ENCODE measurements at regions not wholly inside any gene's neighbourhood (a gene's known extent, or its start where the extent isn't known, plus 50 kb on each side); places are given as distances from the start of the nearest gene placed in this dataset.
"Not testable (repeated sequence)": the region's sequence is repeated elsewhere in the genome, so short reads cannot be mapped to it uniquely, and the experiment has no call there.

DNA sequence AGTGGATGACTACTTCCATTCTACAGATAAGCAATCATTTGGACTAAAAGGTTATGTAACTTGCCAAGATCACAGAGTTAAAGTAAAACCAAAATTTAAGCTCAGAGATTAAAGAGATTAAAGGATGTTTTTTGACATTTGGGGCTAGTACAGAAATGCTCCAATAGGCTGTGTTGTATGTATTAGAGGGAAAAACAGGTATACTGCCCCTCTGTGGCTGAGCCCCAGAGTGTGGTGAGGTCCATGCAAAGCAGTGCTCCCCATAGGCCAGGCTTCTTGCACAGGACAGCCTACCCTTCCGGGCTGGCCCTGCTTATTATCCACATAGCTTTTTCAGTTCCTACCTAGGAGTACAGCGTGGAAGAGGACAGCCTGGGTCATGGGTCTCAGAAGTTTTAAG lies 322.8 kb downstream of the POM121L12 start:
- no peak overlapping the region for H3K4me3 ChIP-seq (ENCODE audit: low read depth, low read length)
- Mint-ChIP-seq H3K27me3 (ENCODE audit: insufficient read depth, unreplicated experiment) (no peaks in the 10 kb centered on the region), H3K4me3 (ENCODE audit: unreplicated experiment) (no peak overlapping the region), H3K9me3 (ENCODE audit: unreplicated experiment) (peaks cover 42% of the 10 kb centered on the region), H3K36me3 (ENCODE audit: insufficient read depth, unreplicated experiment) (no peaks in the 10 kb centered on the region), H3K4me1 (ENCODE audit: low read depth, unreplicated experiment) (peaks cover 7% of the 10 kb centered on the region), H3K27ac (ENCODE audit: unreplicated experiment) (no peak overlapping the region)
- H3K9me3 ChIP-seq, result peaks cover 16% of the 10 kb centered on the region
- H3K4me1 ChIP-seq, result peaks cover 15% of the 10 kb centered on the region
- no peaks in the 10 kb centered on the region for H3K36me3 ChIP-seq (ENCODE audit: control insufficient read depth, insufficient read depth, low read length)
- TF ChIP-seq, protein P1, sequence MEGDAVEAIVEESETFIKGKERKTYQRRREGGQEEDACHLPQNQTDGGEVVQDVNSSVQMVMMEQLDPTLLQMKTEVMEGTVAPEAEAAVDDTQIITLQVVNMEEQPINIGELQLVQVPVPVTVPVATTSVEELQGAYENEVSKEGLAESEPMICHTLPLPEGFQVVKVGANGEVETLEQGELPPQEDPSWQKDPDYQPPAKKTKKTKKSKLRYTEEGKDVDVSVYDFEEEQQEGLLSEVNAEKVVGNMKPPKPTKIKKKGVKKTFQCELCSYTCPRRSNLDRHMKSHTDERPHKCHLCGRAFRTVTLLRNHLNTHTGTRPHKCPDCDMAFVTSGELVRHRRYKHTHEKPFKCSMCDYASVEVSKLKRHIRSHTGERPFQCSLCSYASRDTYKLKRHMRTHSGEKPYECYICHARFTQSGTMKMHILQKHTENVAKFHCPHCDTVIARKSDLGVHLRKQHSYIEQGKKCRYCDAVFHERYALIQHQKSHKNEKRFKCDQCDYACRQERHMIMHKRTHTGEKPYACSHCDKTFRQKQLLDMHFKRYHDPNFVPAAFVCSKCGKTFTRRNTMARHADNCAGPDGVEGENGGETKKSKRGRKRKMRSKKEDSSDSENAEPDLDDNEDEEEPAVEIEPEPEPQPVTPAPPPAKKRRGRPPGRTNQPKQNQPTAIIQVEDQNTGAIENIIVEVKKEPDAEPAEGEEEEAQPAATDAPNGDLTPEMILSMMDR (IDR thresholded peaks at IDR 0.05; ENCODE audit: insufficient read depth in 1 of 2, low read depth in 1 of 2, low read length in 1 of 2, severe bottlenecking in 1 of 2, unreplicated experiment in 1 of 2), result no peak
- ChIA-PET CTCF (no interaction called here), POLR2A (no interaction called here)
- intact Hi-C loops (cut with micrococcal nuclease; ENCODE audit: unreplicated experiment), result no loop called here
- no peaks in the 10 kb centered on the region for H3K27me3 ChIP-seq (replicated peaks; ENCODE audit: control insufficient read depth, insufficient read depth, low read length)
- no peak for DNase-seq
- BruUV-seq (replicated peaks), result no TSS peak

DNA sequence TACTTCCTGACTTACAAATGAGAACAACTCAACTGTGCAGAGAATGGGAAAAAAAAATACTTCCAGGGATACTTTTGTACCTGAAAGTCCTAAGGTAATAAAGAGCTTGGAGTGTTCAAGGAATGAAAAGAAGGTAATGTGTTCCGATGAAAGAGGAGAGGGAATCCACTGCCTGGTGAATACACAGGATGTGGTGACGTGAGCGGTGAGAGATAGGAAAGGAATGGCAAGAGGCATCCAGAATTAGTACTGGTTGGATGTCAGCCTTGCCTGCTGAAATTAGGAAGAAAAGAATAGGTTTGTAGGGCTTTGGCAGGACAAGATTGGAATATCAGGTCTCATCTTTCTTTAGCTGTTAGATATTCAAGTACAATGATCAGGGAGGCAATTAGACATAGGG lies 347.7 kb downstream of the POM121L12 start:
- no peak overlapping the region for H3K4me3 ChIP-seq (ENCODE audit: low read depth, low read length)
- DNase-seq, result no peak
- TF ChIP-seq, protein P1 (IDR thresholded peaks at IDR 0.05; ENCODE audit: insufficient read depth in 1 of 2, low read depth in 1 of 2, low read length in 1 of 2, severe bottlenecking in 1 of 2, unreplicated experiment in 1 of 2), result no peak
- no TSS peak for BruUV-seq (replicated peaks)
- Mint-ChIP-seq H3K27ac (ENCODE audit: unreplicated experiment) (no peak overlapping the region), H3K36me3 (ENCODE audit: insufficient read depth, unreplicated experiment) (no peaks in the 10 kb centered on the region), H3K27me3 (ENCODE audit: insufficient read depth, unreplicated experiment) (no peaks in the 10 kb centered on the region), H3K9me3 (ENCODE audit: unreplicated experiment) (no peaks in the 10 kb centered on the region), H3K4me1 (ENCODE audit: low read depth, unreplicated experiment) (no peaks in the 10 kb centered on the region), H3K4me3 (ENCODE audit: unreplicated experiment) (no peak overlapping the region)
- ChIA-PET CTCF (no interaction called here), POLR2A (no interaction called here)
- no peaks in the 10 kb centered on the region for H3K4me1 ChIP-seq
- H3K27me3 ChIP-seq (replicated peaks; ENCODE audit: control insufficient read depth, insufficient read depth, low read length), result no peaks in the 10 kb centered on the region
- no peaks in the 10 kb centered on the region for H3K36me3 ChIP-seq (ENCODE audit: control insufficient read depth, insufficient read depth, low read length)
- no peaks in the 10 kb centered on the region for H3K9me3 ChIP-seq
- intact Hi-C loops (cut with micrococcal nuclease; ENCODE audit: unreplicated experiment), result no loop called here

DNA sequence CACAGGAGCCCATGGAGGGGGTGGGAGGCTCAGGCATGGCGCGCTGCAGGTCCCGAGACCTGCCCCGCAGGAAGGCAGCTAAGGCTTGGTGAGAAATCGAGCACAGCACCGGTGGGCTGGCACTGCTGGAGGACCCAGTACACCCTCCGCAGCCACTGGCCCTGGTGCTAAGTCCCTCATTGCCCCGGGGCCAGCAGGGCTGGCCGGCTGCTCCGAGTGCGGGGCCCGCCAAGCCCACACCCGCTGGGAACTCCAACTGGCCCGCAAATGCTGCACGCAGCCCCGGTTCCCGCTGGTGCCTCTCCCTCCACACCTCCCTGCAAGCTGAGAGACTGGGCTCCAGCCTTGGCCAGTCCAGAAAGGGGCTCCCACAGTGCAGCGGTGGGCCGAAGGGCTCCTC lies 349.8 kb downstream of the POM121L12 start:
- H3K4me3 ChIP-seq (ENCODE audit: low read depth, low read length); H3K9me3 ChIP-seq; H3K36me3 Mint-ChIP-seq (ENCODE audit: insufficient read depth, unreplicated experiment); DNase-seq; H3K27ac Mint-ChIP-seq (ENCODE audit: unreplicated experiment); CTCF ChIA-PET; H3K27me3 ChIP-seq (replicated peaks; ENCODE audit: control insufficient read depth, insufficient read depth, low read length); H3K4me3 Mint-ChIP-seq (ENCODE audit: unreplicated experiment); H3K9me3 Mint-ChIP-seq (ENCODE audit: unreplicated experiment); BruUV-seq (replicated peaks); POLR2A ChIA-PET; H3K4me1 Mint-ChIP-seq (ENCODE audit: low read depth, unreplicated experiment); intact Hi-C loops (cut with micrococcal nuclease; ENCODE audit: unreplicated experiment); H3K4me1 ChIP-seq; H3K36me3 ChIP-seq (ENCODE audit: control insufficient read depth, insufficient read depth, low read length); H3K27me3 Mint-ChIP-seq (ENCODE audit: insufficient read depth, unreplicated experiment): not testable (repeated sequence)

DNA sequence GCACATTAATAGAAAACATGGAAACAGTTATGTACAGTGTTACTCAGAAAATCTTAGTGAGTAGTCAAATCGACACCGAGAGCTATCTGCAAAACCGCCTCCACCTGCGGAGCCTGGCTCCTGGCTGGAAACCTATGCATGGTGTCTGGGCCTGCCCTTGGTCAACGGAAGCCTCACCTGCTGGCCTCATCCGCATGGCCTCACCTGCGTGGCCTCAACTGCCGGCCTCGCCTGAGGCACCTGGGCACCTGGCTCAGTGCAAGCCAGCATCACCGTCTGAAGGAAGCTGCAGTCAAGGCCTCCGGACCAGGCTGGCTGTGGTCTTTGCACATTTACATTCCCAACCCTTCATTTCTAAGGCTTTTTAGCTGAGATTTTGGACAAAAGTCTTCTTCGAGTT lies 352.1 kb downstream of the POM121L12 start:
- Mint-ChIP-seq H3K4me3 (ENCODE audit: unreplicated experiment) (no peak overlapping the region), H3K9me3 (ENCODE audit: unreplicated experiment) (no peaks in the 10 kb centered on the region), H3K36me3 (ENCODE audit: insufficient read depth, unreplicated experiment) (no peaks in the 10 kb centered on the region), H3K27me3 (ENCODE audit: insufficient read depth, unreplicated experiment) (no peaks in the 10 kb centered on the region), H3K27ac (ENCODE audit: unreplicated experiment) (no peak overlapping the region), H3K4me1 (ENCODE audit: low read depth, unreplicated experiment) (no peaks in the 10 kb centered on the region)
- TF ChIP-seq, protein P1 (IDR thresholded peaks at IDR 0.05; ENCODE audit: insufficient read depth in 1 of 2, low read depth in 1 of 2, low read length in 1 of 2, severe bottlenecking in 1 of 2, unreplicated experiment in 1 of 2), result no peak
- no peaks in the 10 kb centered on the region for H3K4me1 ChIP-seq
- BruUV-seq (replicated peaks), result no TSS peak
- ChIA-PET CTCF (no interaction called here), POLR2A (no interaction called here)
- H3K4me3 ChIP-seq (ENCODE audit: low read depth, low read length), result no peak overlapping the region
- intact Hi-C loops (cut with micrococcal nuclease; ENCODE audit: unreplicated experiment), result no loop called here
- no peak for DNase-seq
- H3K36me3 ChIP-seq (ENCODE audit: control insufficient read depth, insufficient read depth, low read length), result no peaks in the 10 kb centered on the region
- no peaks in the 10 kb centered on the region for H3K27me3 ChIP-seq (replicated peaks; ENCODE audit: control insufficient read depth, insufficient read depth, low read length)
- H3K9me3 ChIP-seq, result no peaks in the 10 kb centered on the region

All from Caco-2 (cell line).